Skin of body (tissue), 1 donor: ENCODE measurements at regions not wholly inside any gene's neighbourhood (a gene's known extent, or its start where the extent isn't known, plus 50 kb on each side); places are given as distances from the start of the nearest gene placed in this dataset.
"Not testable (repeated sequence)": the region's sequence is repeated elsewhere in the genome, so short reads cannot be mapped to it uniquely, and the experiment has no call there.

ENCODE experiments used
- DNase-seq: peaks from one replicate; lab custom pipeline; 2025; lab: John Stamatoyannopoulos, UW

- no peak for DNase-seq
Measured at GRCh38 chr14:22203036-22203435, 386.0 kb downstream of the DAD1 start.

GRCh38 chr14:22202313-22202712 lies 386.7 kb downstream of the DAD1 start:
- DNase-seq, result no peak

GRCh38 chr14:22200977-22201605 lies 387.9 kb downstream of the DAD1 start:
- DNase-seq, result no peak

GRCh38 chr14:22200131-22200530 lies 388.9 kb downstream of the DAD1 start:
- not testable (repeated sequence) for DNase-seq

GRCh38 chr14:22194664-22195063 lies 394.4 kb downstream of the DAD1 start:
- no peak for DNase-seq

- DNase-seq, result no peak
Measured at GRCh38 chr14:22190411-22191191, 398.4 kb downstream of the DAD1 start.

- DNase-seq, result no peak
Measured at GRCh38 chr14:22189881-22190280, 399.1 kb downstream of the DAD1 start.

- DNase-seq, result no peak
Measured at GRCh38 chr14:22188318-22188717, 400.7 kb downstream of the DAD1 start.

- no peak for DNase-seq
Measured at GRCh38 chr14:22185789-22186188, 403.2 kb downstream of the DAD1 start.

GRCh38 chr14:22185191-22185590 lies 403.8 kb downstream of the DAD1 start:
- DNase-seq, result no peak

GRCh38 chr14:22184830-22185168 lies 404.2 kb downstream of the DAD1 start:
- no peak for DNase-seq

GRCh38 chr14:22184157-22184829 lies 404.7 kb downstream of the DAD1 start:
- DNase-seq, result no peak

GRCh38 chr14:22180045-22180444 lies 409.0 kb downstream of the DAD1 start:
- no peak for DNase-seq

GRCh38 chr14:22179190-22179589 lies 409.8 kb downstream of the DAD1 start:
- no peak for DNase-seq

GRCh38 chr14:22178333-22178839 lies 410.6 kb downstream of the DAD1 start:
- DNase-seq, result no peak

- no peak for DNase-seq
Measured at GRCh38 chr14:22177870-22178269, 411.2 kb downstream of the DAD1 start.

GRCh38 chr14:22176957-22177356 lies 412.1 kb downstream of the DAD1 start:
- DNase-seq, result no peak

GRCh38 chr14:22175278-22175558 lies 413.8 kb downstream of the DAD1 start:
- DNase-seq, result not testable (repeated sequence)

- no peak for DNase-seq
Measured at GRCh38 chr14:22174412-22175277, 414.4 kb downstream of the DAD1 start.

GRCh38 chr14:22168092-22168955 lies 420.7 kb downstream of the DAD1 start:
- no peak for DNase-seq

- DNase-seq, result no peak
Measured at GRCh38 chr14:22164616-22165015, 424.4 kb downstream of the DAD1 start.
